Right atrium auricular region (tissue), 2 donors: ENCODE measurements at regions not wholly inside any gene's neighbourhood (a gene's known extent, or its start where the extent isn't known, plus 50 kb on each side); places are given as distances from the start of the nearest gene placed in this dataset.

Experiments used
- DNase-seq: peaks from one replicate; pipeline ENCODE4 v3.0.0-alpha.2; 2019; ENCODE audit warnings: low spot score
- H3K27ac ChIP-seq, 2 donors: fragments of 200-600 bp; sonication (generic); 1 replicate in 1 of 2; 2 replicates in 1 of 2; pipeline ENCODE4 v1.5.1; 2016 to 2019
- H3K27me3 ChIP-seq, 2 donors: fragments of 200-600 bp; sonication (generic); one replicate each; pipeline versions ENCODE4 v1.5.1 to v1.6.0; 2017 to 2019
- H3K36me3 ChIP-seq: fragments of 200-600 bp; sonication (generic); one replicate; pipeline ENCODE4 v1.5.1; 2016
- H3K4me1 ChIP-seq, 2 donors: fragments of 200-600 bp; sonication (generic); one replicate each; pipeline versions ENCODE4 v1.5.1 to v1.6.0; 2017 to 2019
- H3K4me3 ChIP-seq, 2 donors: fragments of 200-600 bp; sonication (generic); 1 replicate in 1 of 2; 2 replicates in 1 of 2; pipeline ENCODE4 v1.5.1; 2017 to 2019; ENCODE audit warnings: mild to moderate bottlenecking in 1 of 2, moderate library complexity in 1 of 2
- H3K9me3 ChIP-seq, 2 donors: fragments of 200-600 bp; sonication (generic); one replicate each; pipeline ENCODE4 v1.5.1; 2019
- TF ChIP-seq, protein P1 (sequence below), 2 donors: fragments of 200-600 bp; sonication (generic); IDR thresholded peaks; one replicate each; pipeline ENCODE4 v1.5.1; 2019; ENCODE audit warnings: antibody characterized with exemption in 2 of 2

DNA sequence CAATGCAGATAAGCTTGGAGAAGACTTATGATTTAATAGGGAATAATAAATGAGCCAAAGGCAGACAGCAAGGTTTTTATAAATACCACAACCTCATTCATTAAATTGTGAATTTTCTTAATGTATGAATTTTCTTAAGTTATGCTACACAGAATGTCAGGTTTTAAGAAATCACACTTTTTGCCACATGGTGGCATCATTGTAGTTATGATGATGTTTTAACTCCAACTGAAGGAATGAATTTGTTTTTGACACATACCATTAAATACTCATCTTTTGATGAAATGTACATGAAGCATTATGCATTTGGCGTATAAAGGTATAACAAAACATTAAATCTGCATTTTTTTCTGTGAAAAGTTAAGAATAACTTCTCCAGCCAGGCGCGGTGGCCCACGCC, 524.1 kb upstream of the FBXO33 start:
- Histone ChIP-seq H3K9me3 (peaks cover 0 to 30% of the 10 kb centered on the region in 2 donors), H3K27me3 (no peaks in the 10 kb centered on the region), H3K4me3 (no peak overlapping the region), H3K4me1 (no peaks in the 10 kb centered on the region), H3K27ac (no peak overlapping the region), H3K36me3 (no peaks in the 10 kb centered on the region)
- DNase-seq = no peak
- TF ChIP-seq, protein P1, sequence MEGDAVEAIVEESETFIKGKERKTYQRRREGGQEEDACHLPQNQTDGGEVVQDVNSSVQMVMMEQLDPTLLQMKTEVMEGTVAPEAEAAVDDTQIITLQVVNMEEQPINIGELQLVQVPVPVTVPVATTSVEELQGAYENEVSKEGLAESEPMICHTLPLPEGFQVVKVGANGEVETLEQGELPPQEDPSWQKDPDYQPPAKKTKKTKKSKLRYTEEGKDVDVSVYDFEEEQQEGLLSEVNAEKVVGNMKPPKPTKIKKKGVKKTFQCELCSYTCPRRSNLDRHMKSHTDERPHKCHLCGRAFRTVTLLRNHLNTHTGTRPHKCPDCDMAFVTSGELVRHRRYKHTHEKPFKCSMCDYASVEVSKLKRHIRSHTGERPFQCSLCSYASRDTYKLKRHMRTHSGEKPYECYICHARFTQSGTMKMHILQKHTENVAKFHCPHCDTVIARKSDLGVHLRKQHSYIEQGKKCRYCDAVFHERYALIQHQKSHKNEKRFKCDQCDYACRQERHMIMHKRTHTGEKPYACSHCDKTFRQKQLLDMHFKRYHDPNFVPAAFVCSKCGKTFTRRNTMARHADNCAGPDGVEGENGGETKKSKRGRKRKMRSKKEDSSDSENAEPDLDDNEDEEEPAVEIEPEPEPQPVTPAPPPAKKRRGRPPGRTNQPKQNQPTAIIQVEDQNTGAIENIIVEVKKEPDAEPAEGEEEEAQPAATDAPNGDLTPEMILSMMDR (IDR thresholded peaks at IDR 0.05) = no peak

DNA sequence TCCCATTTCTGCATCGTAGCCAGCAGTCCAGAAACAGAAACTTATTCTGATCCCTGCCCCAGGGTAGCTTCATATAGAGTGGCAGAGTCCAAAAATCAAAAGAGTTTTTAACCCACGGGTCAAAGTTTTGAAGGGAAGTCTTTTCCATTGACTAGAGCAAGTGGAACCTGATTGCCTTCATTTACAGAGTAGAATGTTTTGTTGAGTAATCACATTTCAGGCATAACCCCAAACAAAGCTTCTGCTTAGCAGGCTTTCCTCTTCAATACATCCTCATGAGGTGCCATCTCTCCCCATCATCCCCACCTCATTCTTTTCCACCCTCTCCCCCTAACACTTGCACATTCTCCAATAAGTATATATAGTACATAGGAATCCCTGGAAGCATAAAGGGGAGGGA, 516.0 kb upstream of the FBXO33 start:
- Histone ChIP-seq H3K4me1 (no peaks in the 10 kb centered on the region), H3K27me3 (no peaks in the 10 kb centered on the region), H3K4me3 (no peak overlapping the region), H3K27ac (no peak overlapping the region), H3K9me3 (peaks cover 0 to 8% of the 10 kb centered on the region in 2 donors), H3K36me3 (no peaks in the 10 kb centered on the region)
- TF ChIP-seq, protein P1 (IDR thresholded peaks at IDR 0.05) = no peak
- DNase-seq = no peak

DNA sequence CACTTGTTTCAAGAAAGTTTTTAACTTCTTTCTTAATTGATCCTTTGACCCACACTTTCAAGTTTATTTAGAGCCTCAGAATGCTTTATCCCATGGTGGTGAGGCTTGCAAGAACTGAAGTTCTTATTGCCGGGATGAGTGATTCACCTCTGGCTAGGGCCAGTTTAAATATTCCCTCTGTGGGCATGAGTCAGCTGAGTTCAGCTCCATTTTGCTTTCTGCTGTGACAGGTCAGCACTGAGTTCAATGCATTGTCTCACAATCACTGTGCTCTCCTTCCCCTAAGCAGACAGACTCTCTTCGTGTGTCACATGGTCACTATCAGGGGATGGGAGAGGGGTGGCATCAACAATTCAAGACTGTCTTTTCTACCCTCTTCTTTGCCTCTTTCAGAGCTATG, 514.6 kb upstream of the FBXO33 start:
- DNase-seq = no peak
- Histone ChIP-seq H3K36me3 (no peaks in the 10 kb centered on the region), H3K27me3 (no peaks in the 10 kb centered on the region), H3K9me3 (no peaks in the 10 kb centered on the region), H3K4me3 (no peak overlapping the region), H3K4me1 (no peaks in the 10 kb centered on the region), H3K27ac (no peak overlapping the region)
- TF ChIP-seq, protein P1 (IDR thresholded peaks at IDR 0.05) = no peak

DNA sequence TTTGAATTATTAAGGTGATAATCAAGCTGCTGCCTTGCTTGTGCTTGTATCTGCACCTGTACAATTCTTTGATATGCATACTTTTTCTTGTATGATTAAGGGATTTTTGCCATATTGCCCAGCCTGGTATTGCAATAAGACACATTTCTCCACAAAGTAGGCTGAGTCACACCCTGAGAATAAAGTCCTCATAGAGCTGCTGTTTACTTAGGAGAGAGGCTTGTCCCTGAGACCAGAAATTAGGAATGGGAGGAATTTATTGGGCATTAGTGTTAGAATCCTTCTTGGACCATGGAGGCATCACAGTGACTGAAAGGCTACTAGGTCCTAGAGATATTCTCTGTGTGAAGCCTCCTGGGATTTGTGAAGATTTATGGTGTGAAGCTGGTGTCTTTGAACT, 506.8 kb upstream of the FBXO33 start:
- Histone ChIP-seq H3K4me3 (no peak overlapping the region), H3K4me1 (no peaks in the 10 kb centered on the region), H3K36me3 (no peaks in the 10 kb centered on the region), H3K9me3 (no peaks in the 10 kb centered on the region), H3K27me3 (no peaks in the 10 kb centered on the region), H3K27ac (no peak overlapping the region)
- DNase-seq = no peak
- TF ChIP-seq, protein P1 (IDR thresholded peaks at IDR 0.05) = no peak

DNA sequence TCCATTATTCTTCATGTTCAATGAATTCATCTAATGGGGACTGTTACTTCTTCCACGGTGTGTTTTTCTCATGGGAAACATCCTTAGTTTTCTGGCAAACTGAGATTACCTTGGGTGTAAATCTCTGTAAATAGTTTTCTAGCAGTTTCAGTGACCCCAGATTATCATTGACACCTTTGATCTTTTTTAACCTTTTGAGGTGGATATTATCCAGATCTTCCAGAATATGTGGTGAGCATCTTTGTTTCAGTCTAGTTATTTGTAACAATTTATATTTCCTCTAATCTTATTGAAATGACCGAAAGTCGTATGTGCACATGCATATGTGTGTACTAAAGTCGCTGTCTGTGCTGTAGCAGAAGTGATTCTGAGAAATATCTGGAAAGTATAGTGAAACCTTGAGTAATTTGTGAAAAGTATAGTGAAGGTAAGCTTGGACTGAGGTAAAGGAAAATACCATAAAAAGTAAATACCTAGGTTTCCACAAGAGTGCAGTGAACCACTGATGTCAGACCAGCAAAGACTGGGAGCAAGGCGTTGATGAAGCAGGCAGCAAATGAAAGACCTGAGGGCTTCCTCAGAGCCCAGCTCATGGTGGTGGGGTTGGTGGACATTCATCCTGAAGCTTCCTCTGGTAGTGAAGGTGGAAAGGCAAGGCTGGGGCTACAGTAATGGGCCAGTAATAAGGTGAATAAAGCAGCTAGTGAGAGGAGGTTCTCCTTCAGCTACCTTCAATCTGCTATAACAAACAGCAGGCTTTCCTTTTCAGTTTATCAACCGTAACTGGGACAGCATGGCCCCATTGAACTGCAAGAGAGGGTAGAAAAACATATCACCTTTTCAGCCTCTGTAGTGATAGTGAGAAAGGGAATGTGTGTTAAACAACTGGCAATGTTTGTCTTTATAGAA, 480.2 kb upstream of the FBXO33 start:
- no peak overlapping the region for H3K4me3 ChIP-seq
- DNase-seq = no peak
- TF ChIP-seq, protein P1 (IDR thresholded peaks at IDR 0.05) = no peak
- no peak overlapping the region for H3K27ac ChIP-seq
- H3K36me3 ChIP-seq = no peaks in the 10 kb centered on the region
- no peaks in the 10 kb centered on the region for H3K9me3 ChIP-seq
- H3K4me1 ChIP-seq = no peaks in the 10 kb centered on the region
- H3K27me3 ChIP-seq = no peaks in the 10 kb centered on the region
